Hypothalamus (tissue), 51 donors: ENCODE measurements at regions not wholly inside any gene's neighbourhood (a gene's known extent, or its start where the extent isn't known, plus 50 kb on each side); places are given as distances from the start of the nearest gene placed in this dataset.

ENCODE experiments used
- DNase-seq, 51 donors: peaks; one replicate each; lab custom pipeline; 2025; lab: John Stamatoyannopoulos, UW

- no peak for DNase-seq
Observed at GRCh38 chr7:85736085-85736484, 549.2 kb upstream of the SEMA3D start.

- no peak for DNase-seq
Observed at GRCh38 chr7:85734823-85735222, 548.0 kb upstream of the SEMA3D start.

DNA sequence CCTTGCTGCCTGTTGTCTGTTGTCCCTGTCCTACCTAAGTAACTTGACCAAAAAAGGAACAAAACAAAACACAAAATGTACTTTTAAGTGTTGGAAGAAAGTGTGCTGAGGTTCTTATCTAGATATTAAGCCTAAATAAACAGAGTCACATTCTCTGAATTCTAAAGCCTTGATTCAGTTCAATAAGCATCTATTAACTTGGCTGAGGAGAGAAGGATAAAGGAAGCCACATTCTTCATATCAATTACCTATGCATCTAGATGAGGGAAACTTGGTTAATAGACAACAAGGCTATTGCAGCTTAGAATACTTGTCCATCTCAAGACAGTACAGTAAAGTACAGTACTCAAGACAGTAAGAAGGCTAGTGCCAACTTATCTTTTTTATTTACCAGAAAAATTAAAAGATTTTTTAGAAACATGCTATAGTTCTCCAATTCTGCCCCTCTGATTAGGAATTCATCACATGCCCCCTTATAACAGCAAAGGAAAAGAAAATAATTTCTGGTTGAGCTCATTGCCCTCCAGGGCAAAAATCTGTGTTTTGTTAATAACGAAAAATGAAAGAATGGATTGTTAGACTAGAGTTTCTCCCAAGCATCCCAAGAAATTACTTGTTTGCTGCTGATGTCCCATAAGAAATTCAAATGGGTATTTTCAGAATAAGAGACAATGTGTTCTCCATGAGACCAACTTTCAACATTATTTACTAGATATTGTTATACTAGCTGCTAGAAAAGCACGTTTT is 546.5 kb upstream of the SEMA3D start:
- no peak for DNase-seq

- peak in 7 of 51 donors; percentile 1 to 14 (median 3) for DNase-seq
Observed at GRCh38 chr7:85730012-85730411, 543.2 kb upstream of the SEMA3D start.

GRCh38 chr7:85725026-85725425 is 538.2 kb upstream of the SEMA3D start:
- DNase-seq, result no peak

DNA sequence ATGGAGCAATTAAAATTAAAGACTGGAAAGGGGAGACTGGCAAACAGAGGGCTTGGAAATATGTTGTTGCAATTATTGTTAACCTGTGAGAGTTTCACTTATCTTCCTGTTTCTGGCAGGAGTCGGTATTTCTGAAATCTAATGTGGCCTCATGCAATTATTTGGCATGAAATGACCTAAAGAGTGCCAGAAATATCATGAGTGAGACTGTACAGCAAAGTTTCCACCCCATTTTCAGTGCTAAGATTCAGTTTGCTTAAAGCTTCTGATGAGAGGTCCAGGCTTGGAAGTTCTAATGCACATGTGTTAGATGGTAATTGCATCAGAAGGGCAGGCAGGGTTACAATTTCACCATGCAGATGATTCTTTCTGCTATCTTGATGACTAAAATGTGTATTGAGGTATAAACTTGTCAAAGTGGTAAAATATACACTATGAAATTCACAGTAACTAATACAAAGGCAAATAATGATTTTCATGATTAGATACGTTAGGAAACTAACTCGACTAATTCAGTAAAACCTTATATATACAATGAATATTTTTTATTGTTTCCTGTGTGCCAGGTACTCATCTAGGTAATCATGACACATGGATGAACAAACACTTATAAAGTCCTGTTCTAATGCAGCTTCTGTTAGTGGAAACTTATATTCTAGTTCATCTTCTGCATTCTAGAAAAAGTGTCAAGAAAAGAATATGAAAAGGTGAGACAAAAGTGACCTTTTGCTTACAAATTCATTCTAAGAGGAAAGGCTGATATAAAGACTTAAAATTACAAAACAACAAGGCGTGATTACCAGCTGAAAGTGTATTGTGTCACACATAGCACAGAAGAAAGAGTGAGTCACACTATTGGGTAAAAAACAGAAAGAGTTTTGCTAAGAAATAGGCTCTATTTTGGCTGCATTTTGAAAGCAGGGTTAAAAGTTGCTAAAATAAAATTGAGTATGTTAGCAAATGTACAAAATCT is 533.4 kb upstream of the SEMA3D start:
- no peak for DNase-seq

GRCh38 chr7:85716353-85716752 is 529.5 kb upstream of the SEMA3D start:
- DNase-seq, result no peak

GRCh38 chr7:85714951-85715350 is 528.1 kb upstream of the SEMA3D start:
- no peak for DNase-seq

GRCh38 chr7:85714043-85714578 is 527.3 kb upstream of the SEMA3D start:
- no peak for DNase-seq

DNA sequence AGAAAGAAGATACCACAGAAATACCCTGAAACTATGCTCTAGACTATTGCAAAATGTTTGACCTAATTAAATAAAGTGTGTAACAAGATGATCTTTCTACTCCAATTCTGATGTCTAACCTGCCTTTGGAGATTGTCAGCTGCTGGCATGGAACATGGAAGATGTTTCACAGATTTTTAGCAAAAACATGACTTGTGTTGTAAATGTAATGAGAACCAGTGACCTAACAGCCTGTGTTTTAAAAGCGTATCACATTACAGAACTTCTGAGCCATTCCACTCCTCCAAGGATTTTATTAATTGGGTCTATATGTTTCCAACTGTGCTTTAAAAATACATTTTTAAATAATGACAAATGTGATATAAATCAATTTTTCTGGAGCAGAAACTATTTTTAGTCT is 526.3 kb upstream of the SEMA3D start:
- DNase-seq, result no peak

DNA sequence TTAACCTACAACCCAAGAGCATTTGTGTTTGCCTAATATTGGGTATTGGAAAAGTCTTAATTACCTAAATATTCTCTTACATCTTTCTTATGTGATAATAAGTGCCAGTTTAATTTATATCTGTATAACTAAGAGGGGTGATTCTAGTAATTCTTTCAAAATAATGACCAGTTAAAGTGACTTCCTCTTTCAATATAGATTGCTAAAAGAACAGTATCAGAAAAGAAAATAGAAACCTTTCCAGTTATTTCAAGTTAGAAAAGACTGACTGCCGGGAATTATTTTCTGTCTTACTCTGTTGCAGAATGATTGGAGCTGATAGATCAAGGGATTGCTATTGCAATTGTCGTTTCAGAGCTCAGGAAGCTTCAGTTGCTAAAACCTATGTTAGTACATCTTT is 525.0 kb upstream of the SEMA3D start:
- no peak for DNase-seq

- DNase-seq, result no peak
Observed at GRCh38 chr7:85710960-85711359, 524.1 kb upstream of the SEMA3D start.

GRCh38 chr7:85708221-85708620 is 521.4 kb upstream of the SEMA3D start:
- no peak for DNase-seq

- no peak for DNase-seq
Observed at GRCh38 chr7:85705076-85705475, 518.2 kb upstream of the SEMA3D start.

GRCh38 chr7:85703251-85704010 is 516.6 kb upstream of the SEMA3D start:
- no peak for DNase-seq

DNA sequence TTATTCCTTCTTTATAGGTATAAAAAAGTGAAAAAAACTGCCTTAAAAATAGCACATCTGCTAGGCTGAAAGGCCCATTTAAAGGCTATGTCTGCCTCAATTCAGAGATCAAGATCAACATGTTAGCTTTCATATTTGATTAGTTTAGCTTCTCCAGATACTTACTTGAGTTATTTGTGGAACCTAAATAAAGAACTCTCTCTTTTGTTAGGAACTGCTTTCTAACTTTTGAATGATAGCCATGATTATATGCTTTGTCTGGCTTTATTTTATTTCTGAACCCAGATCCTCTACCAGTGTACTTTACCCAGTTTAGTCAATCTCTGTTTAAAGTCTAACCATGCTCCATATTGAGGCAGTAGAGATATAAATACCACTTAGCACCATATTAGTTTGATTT is 515.5 kb upstream of the SEMA3D start:
- DNase-seq, result no peak

- DNase-seq, result no peak
Observed at GRCh38 chr7:85699482-85699881, 512.6 kb upstream of the SEMA3D start.

GRCh38 chr7:85695533-85695932 is 508.7 kb upstream of the SEMA3D start:
- DNase-seq, result no peak

- no peak for DNase-seq
Observed at GRCh38 chr7:85695041-85695440, 508.2 kb upstream of the SEMA3D start.

GRCh38 chr7:85693326-85693725 is 506.5 kb upstream of the SEMA3D start:
- no peak for DNase-seq

- no peak for DNase-seq
Observed at GRCh38 chr7:85688712-85689111, 501.9 kb upstream of the SEMA3D start.
